ENCODE measurements at regions not wholly inside any gene's neighbourhood (a gene's known extent, or its start where the extent isn't known, plus 50 kb on each side); places are given as distances from the start of the nearest gene placed in this dataset.
"Not testable (repeated sequence)": the region's sequence is repeated elsewhere in the genome, so short reads cannot be mapped to it uniquely, and the experiment has no call there.

DNA sequence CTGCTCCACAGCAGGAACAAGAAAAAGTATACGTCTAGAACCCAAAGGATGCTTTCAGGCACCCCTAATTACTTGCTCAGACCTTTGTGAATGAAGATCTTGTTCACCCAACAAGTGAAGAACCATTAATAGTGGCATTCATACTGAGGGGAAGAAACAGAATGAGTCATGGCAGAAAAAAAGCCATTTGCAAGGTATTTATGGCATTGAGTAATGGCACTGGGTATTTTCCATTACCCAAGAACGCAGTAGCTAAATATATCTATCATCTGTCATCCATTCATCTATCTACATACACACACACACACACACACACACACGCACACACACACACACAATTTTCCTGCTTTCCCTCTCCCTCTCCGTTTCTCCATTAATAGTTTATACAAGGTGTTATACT, 56.4 kb upstream of the XIRP2 start:
- no peak for DNase-seq (ENCODE audit: low read depth)

GRCh38 chr2:166825914-166826313, 62.4 kb upstream of the XIRP2 start:
- DNase-seq (ENCODE audit: low read depth), result no peak

DNA sequence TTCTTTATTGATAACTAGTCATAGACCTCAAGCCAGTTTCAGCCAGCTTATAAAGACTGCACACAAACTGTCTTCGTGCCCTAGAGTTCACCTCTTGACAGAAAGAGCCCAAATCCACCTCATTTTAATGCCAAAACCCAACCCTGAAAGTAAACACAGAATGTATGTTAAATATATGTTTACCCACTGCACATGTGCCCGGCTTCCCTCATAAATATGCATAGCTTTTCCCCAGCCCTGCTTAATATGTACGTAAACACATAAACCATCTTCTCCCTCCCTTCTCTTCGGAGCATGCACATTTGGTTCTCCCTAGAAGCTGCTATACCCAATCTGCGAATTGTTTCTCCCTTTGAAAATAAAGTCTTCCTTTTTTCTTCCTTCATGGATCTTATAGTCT, 73.9 kb upstream of the XIRP2 start:
- no peak for DNase-seq (ENCODE audit: low read depth)

DNA sequence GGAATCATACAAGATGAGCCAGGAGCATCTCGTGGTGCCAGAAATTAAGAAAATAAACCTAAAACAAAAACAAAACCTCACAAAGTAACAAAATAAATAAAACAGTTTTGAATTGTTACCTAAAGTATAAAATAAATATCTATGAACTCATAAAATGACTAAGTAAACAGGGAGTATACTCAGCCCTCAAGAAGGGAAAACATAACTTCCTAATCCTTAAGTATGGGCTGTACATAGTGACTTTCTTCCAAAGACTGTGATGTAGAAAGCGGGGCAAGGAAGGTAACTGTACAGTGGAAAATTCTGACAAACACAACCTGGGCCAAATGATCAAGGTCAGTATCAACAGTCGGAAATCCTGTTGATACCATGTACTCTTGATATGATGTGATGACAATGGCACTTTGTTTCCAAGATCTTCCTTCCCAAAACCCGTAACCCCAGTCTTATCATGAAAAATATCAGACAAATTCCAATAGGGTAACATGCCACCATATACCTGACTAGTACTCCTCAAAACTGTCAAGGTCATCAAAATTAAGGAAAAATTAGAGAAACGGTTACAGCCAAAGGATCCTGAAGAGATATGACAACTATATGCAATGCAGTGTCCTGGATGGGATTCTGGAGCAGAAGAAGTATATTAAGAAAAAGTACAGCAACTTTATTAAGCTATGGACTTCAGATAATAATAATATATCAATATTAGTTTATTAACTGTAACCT, 76.0 kb upstream of the XIRP2 start:
- DNase-seq (ENCODE audit: low read depth), result no peak

DNA sequence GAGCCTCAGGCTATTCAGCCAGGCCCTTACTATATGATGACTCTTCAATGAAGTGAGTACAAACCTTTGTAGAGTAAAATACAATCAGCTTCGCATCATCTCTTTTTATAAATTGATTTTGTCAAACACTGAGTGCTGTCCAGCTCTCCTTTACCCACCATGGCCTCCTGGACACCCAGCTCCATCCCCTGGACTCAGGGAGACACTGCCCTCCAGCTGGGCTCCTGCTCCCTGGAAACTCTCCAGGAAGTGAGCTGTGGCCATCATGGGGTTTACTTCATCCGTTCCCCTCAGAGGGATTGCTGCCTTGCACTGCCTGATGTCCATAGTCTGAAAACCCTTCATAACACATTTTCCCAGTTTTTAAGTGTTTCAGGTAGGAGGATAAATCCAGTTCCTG, 82.5 kb upstream of the XIRP2 start:
- DNase-seq (ENCODE audit: low read depth), result no peak

GRCh38 chr2:166803373-166804000, 84.8 kb upstream of the XIRP2 start:
- no peak for DNase-seq (ENCODE audit: low read depth)

- no peak for DNase-seq (ENCODE audit: low read depth)
These were observed 85.8 kb upstream of the XIRP2 start for GRCh38 chr2:166802475-166802874.

GRCh38 chr2:166792808-166793207, 95.5 kb upstream of the XIRP2 start:
- no peak for DNase-seq (ENCODE audit: low read depth)

GRCh38 chr2:166786707-166787106, 101.6 kb upstream of the XIRP2 start:
- no peak for DNase-seq (ENCODE audit: low read depth)

DNA sequence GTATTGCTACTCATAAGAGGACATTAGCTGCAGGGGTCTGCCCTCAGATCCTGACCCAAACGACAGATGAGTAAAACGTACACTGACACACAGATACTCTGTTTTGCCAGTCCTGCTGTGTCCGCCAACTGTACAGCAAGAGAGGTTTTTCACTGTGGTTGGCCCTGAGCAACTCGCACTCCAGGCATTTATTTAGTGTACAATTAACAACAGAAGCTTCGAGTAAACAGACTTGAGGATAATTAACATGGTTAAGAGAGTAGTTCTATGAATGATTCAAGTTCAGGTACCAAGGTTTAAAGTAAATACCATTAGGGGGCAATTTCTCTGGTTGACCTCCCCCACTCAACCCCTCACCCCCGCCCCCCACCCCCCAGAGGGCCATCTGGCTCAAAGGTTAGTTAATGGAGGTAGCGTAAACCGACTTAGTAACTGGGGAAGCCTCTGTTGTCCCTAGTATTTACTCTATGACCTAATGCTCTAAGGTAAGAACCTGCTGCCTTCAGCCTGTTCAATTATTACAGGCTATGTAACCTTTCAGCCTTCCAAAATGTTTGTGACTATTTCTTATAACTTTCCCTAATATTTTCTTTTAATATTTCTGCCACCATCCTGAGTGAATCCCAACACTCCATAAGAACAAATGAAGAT, 103.9 kb upstream of the XIRP2 start:
- no peak for DNase-seq (ENCODE audit: low read depth)

DNA sequence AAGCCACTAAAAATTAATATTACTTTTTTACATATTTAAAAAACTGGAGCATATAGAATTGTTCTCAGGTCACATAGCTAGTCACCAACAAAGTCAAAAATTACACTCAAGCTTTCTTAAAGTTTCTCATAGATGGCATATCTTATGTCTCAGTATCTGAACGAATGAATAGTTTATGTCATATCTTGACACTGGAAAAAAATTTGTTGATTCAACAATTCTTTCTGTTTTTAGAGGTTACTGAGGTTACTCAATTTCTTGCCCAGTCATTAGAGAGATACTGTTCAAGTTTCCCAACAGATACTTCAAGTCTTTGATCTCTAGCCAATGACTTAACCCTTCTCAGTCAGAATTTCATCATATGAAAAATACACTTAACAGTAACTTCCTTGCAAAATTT, 113.1 kb upstream of the XIRP2 start:
- DNase-seq (ENCODE audit: low read depth), result no peak

DNA sequence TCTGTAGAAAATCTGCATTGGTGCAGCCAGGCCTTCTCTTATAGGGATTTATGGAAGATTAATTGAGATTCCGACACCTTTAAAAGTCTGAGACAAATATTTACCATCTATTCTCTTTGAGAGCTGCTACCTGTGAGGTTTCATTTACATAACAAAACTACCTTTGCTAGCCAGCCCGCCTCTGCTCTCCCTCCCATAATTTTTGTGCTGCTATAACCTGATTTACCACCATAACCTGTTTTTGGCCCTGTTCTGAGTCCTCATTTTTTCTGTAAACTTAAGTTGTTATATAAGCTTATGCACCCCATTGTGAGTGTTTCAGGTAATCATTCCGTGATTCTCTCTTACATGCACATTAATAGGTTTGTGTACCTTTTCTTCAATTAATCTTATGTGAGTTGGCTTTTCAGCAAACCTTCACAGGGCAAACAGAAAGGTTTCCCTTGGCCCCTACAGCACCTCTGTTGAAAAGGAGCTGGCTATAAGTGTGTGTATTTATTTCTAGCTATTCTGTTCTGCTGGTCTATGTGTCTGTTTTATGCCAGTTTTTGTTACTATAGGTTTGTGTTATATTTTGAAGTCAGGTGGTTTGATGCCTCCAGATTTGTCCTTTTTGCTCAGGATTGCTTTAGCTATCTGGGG, 114.9 kb upstream of the XIRP2 start:
- DNase-seq (ENCODE audit: low read depth), result no peak

DNA sequence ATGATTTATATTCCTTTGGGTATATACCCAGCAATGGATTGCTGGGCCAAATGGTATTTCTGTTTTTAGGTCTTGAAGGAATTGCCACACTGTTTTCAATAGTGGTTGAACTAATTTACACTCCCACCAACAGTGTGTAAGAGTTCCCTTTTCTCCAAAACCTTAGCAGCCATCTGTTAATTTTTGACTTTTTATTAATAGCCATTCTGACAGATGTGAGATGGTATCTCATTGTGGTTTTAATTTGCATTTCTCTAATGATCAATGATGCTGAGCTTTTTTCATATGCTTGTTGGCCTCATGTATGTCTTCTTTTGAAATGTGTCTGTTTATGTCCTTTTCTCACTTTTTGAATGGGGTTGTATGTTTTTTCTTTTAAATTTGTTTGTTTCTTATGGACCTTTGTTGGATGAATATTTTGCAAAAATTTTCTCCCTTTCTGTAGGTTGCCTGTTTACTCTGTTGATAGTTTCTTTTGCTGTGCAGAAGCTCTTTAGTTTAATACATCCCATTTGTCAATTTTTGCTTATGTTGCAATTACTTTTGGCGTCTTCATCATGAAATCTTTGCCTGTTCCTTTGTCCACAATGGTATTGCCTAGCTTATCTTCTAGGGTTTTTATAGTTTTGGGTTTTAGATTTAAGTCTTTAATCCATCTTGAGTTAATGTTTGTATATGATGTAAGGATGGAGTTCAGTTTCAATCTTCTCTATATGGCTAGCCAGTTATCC, 119.7 kb upstream of the XIRP2 start:
- no peak for DNase-seq (ENCODE audit: low read depth)

- not testable (repeated sequence) for DNase-seq (ENCODE audit: low read depth)
These were observed 121.4 kb upstream of the XIRP2 start for GRCh38 chr2:166766769-166767322.

DNA sequence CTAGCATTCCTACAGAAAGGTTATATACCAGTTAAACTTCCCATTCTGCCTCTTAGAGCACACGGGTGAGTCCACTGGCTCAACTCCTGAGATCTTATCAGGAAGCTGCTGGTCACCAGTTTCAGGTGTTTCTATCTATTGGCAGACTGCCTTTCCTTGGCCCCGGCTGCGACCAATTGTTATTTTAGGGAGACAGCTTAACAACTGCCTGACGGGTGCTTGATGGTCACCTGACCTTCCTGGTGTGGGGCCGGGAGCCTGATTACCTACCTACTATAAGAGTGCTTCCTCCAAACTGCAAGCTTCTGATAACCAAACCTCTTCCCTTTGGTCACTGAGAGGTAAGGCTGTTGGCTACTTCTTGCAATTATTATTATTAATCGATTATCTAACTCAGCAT, 122.1 kb upstream of the XIRP2 start:
- DNase-seq (ENCODE audit: low read depth), result no peak

DNA sequence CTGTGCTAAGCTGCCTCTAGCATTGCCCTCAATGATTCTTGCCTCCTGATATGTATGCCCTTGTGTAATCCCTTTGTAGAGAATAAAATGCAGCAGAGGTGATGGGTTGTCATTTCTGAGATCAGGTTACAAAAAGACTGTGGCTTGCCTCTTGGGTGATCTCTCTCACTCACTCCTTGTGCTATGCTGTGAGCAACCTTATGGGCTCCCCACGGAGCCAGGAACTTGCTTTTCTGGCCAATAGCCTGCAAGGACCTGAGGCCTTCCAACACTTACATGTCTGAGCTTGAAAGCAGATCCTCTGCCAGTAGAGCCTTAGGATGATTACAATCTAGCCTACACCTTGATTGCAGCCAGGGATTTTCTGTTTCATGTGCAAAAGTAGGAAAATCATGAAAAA, 123.1 kb upstream of the XIRP2 start:
- DNase-seq (ENCODE audit: low read depth), result no peak

- no peak for DNase-seq (ENCODE audit: low read depth)
These were observed 123.6 kb upstream of the XIRP2 start for GRCh38 chr2:166764702-166765101.

DNA sequence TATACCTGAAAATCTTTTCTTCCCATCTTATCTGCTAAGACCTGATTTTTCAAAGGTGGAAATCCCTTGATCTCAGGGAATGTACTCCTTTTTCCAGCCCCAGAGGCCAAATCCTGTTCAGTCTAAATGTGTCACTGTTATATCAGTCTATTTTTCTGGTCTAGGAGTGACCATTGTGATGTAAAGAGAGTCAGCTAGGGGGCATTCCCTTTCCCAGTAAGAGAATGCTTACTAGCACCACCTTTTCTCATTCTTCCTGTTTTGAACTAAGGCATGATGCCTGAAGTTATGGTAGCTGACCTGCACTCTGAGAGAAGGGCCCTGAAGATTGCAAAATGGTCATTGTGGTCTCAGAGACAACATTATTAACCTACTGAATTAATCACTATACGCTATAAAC, 124.1 kb upstream of the XIRP2 start:
- DNase-seq (ENCODE audit: low read depth), result no peak

DNA sequence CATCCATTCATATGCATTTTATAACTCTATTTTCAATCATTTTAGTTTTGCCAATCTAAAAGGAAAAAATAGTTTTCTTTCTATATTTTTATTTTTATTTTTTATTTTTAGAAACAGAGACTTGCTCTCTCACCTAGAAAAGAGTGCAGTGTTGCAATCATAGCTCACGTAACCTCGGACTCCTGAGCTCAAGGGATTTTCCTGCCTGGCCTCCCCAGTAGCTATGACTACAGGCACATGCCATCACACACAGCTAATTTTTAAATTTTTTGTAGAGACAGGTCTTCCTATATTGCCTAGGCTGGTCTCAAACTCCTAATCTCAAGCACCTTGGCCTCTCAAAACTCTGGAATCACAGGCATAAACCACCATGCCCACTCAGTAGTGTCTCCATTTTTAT, 125.5 kb upstream of the XIRP2 start:
- DNase-seq (ENCODE audit: low read depth), result no peak

DNA sequence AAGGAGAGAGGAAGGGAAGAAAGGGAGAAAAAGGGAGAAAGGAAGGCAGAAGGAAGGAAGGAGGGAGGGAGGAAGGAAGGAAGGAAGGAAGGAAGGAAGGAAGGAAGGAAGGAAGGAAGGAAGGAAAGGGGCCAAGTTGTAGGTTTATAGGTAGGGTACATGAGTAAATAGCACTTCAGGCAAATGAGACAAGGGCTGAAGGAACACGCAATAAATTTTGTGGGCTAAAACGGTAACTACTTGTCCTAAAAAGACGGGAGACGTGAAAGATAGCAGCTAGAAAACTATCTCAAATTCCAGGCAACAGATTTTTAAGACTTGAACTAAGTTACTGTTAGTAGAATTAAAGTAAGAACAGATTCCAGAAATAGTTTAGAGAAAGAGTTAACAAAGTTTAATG, 129.3 kb upstream of the XIRP2 start:
- DNase-seq (ENCODE audit: low read depth), result no peak

DNA sequence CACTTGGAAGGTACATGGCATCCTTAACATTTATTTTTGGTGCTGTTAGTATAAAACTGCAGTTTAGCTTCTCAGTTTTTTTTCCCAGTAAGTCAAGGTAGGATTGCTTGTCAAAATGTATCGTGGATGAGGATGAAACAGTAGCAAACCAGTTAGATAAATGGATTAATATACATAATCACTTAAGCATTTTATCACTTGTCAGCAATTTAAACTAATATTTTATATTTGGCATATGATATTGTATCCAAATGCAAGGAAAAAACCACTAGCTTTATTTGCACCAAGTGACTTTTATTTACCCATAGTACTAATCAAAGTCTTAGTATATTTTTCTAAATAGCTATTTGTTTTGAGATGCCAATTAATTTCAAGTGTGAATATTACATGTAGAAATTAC, 137.7 kb upstream of the XIRP2 start:
- DNase-seq (ENCODE audit: low read depth), result no peak

GRCh38 chr2:166744117-166744516, 144.2 kb upstream of the XIRP2 start:
- not testable (repeated sequence) for DNase-seq (ENCODE audit: low read depth)
